Ecto neural progenitor cell (in vitro differentiated cells): ENCODE measurements at regions not wholly inside any gene's neighbourhood (a gene's known extent, or its start where the extent isn't known, plus 50 kb on each side); places are given as distances from the start of the nearest gene placed in this dataset.

ENCODE experiments used
- DNase-seq: peaks from one replicate; pipeline ENCODE4 v3.0.0-alpha.2; 2018; ENCODE audit warnings: low spot score

GRCh38 chr5:135205632-135206349, 171.8 kb upstream of the PITX1 start:
- no peak for DNase-seq

- no peak for DNase-seq
These were observed 170.1 kb upstream of the PITX1 start for GRCh38 chr5:135204151-135204600.

GRCh38 chr5:135203593-135204036, 169.6 kb upstream of the PITX1 start:
- DNase-seq, result no peak

GRCh38 chr5:135203019-135203418, 169.0 kb upstream of the PITX1 start:
- no peak for DNase-seq

- DNase-seq, result no peak
These were observed 165.9 kb upstream of the PITX1 start for GRCh38 chr5:135199919-135200318.

GRCh38 chr5:135196483-135196882, 162.5 kb upstream of the PITX1 start:
- no peak for DNase-seq

- no peak for DNase-seq
These were observed 161.2 kb upstream of the PITX1 start for GRCh38 chr5:135195270-135195608.

- no peak for DNase-seq
These were observed 160.7 kb upstream of the PITX1 start for GRCh38 chr5:135194573-135195269.

GRCh38 chr5:135194126-135194488, 160.1 kb upstream of the PITX1 start:
- no peak for DNase-seq

GRCh38 chr5:135193213-135194125, 159.4 kb upstream of the PITX1 start:
- no peak for DNase-seq

- no peak for DNase-seq
These were observed 158.3 kb upstream of the PITX1 start for GRCh38 chr5:135192351-135192750.

- peak; percentile 92 for DNase-seq
These were observed 157.2 kb upstream of the PITX1 start for GRCh38 chr5:135191084-135191826.

GRCh38 chr5:135190416-135191083, 156.5 kb upstream of the PITX1 start:
- DNase-seq, result no peak

- DNase-seq, result no peak
These were observed 155.0 kb upstream of the PITX1 start for GRCh38 chr5:135189024-135189423.

- DNase-seq, result no peak
These were observed 154.3 kb upstream of the PITX1 start for GRCh38 chr5:135188233-135188914.

GRCh38 chr5:135186662-135187522, 152.9 kb upstream of the PITX1 start:
- DNase-seq, result no peak

GRCh38 chr5:135185481-135186065, 151.5 kb upstream of the PITX1 start:
- DNase-seq, result no peak

- no peak for DNase-seq
These were observed 150.6 kb upstream of the PITX1 start for GRCh38 chr5:135184646-135185045.

- DNase-seq, result no peak
These were observed 149.4 kb upstream of the PITX1 start for GRCh38 chr5:135183464-135183863.
